WERI-Rb-1 (cell line): ENCODE measurements at regions not wholly inside any gene's neighbourhood (a gene's known extent, or its start where the extent isn't known, plus 50 kb on each side); places are given as distances from the start of the nearest gene placed in this dataset.
"Not testable (repeated sequence)": the region's sequence is repeated elsewhere in the genome, so short reads cannot be mapped to it uniquely, and the experiment has no call there.

ENCODE experiments used
- DNase-seq: peaks from one replicate; pipeline ENCODE4 v3.0.0-alpha.2; 2020
- H3K27ac ChIP-seq: fragments of 250-450 bp; sonication (Bioruptor Pico); 2 replicates; pipeline ENCODE4 v1.5.1; 2020; ENCODE audit warnings: mild to moderate bottlenecking, moderate library complexity
- H3K27me3 ChIP-seq: fragments of 250-450 bp; sonication (Bioruptor Pico); 2 replicates; pipeline ENCODE4 v1.5.1; 2021; ENCODE audit warnings: mild to moderate bottlenecking, low read depth, moderate library complexity; ENCODE audit not compliant: insufficient read depth, severe bottlenecking
- H3K36me3 ChIP-seq: fragments of 250-450 bp; sonication (Bioruptor Pico); 2 replicates; pipeline ENCODE4 v1.5.1; 2020; ENCODE audit warnings: mild to moderate bottlenecking, moderate library complexity
- H3K4me3 ChIP-seq: 2 replicates; pipeline ENCODE4 v1.5.1; 2011; ENCODE audit warnings: low read depth, mild to moderate bottlenecking, control low read depth, low read length
- H3K9me3 ChIP-seq: fragments of 250-450 bp; sonication (Bioruptor Pico); 2 replicates; pipeline ENCODE4 v1.5.1; 2021; ENCODE audit warnings: mild to moderate bottlenecking, moderate library complexity; ENCODE audit not compliant: severe bottlenecking
- CTCF ChIP-seq: IDR thresholded peaks from 2 replicates; pipeline ENCODE4 v1.5.1; 2011; ENCODE audit warnings: low read depth, mild to moderate bottlenecking, control low read depth, inconsistent platforms, low read length

- peaks cover 3% of the 10 kb centered on the region for H3K9me3 ChIP-seq
- no peak for TF ChIP-seq CTCF
- no peak overlapping the region for H3K27ac ChIP-seq
- H3K4me3 ChIP-seq: no peak overlapping the region
- no peaks in the 10 kb centered on the region for H3K27me3 ChIP-seq
- DNase-seq: no peak
- H3K36me3 ChIP-seq: no peaks in the 10 kb centered on the region
Observed at GRCh38 chr4:31851946-31852345, 1131.8 kb downstream of the PCDH7 start.

- peak; percentile 40 for DNase-seq
- no peaks in the 10 kb centered on the region for H3K9me3 ChIP-seq
- H3K27ac ChIP-seq: no peak overlapping the region
- no peaks in the 10 kb centered on the region for H3K36me3 ChIP-seq
- TF ChIP-seq CTCF: no peak
- no peaks in the 10 kb centered on the region for H3K27me3 ChIP-seq
- H3K4me3 ChIP-seq: no peak overlapping the region
Observed at GRCh38 chr4:31877429-31877828, 1157.3 kb downstream of the PCDH7 start.

GRCh38 chr4:31880837-31881236, 1160.7 kb downstream of the PCDH7 start:
- not testable (repeated sequence) for H3K27me3 ChIP-seq, DNase-seq, H3K27ac ChIP-seq, H3K4me3 ChIP-seq, H3K36me3 ChIP-seq, H3K9me3 ChIP-seq

GRCh38 chr4:31896349-31896748, 1176.2 kb downstream of the PCDH7 start:
- Histone ChIP-seq H3K36me3 (no peaks in the 10 kb centered on the region), H3K27ac (no peak overlapping the region), H3K27me3 (no peaks in the 10 kb centered on the region), H3K4me3 (no peak overlapping the region), H3K9me3 (peaks cover 2% of the 10 kb centered on the region)
- no peak for TF ChIP-seq CTCF
- DNase-seq: no peak

GRCh38 chr4:31905363-31905762, 1185.2 kb downstream of the PCDH7 start:
- no peak overlapping the region for H3K4me3 ChIP-seq
- H3K9me3 ChIP-seq: peaks cover 6% of the 10 kb centered on the region
- no peak overlapping the region for H3K27ac ChIP-seq
- no peak for TF ChIP-seq CTCF
- DNase-seq: no peak
- H3K36me3 ChIP-seq: no peaks in the 10 kb centered on the region
- H3K27me3 ChIP-seq: no peaks in the 10 kb centered on the region

GRCh38 chr4:31908261-31908660, 1188.1 kb downstream of the PCDH7 start:
- Histone ChIP-seq H3K27me3 (no peaks in the 10 kb centered on the region), H3K27ac (no peak overlapping the region), H3K9me3 (peaks cover 6% of the 10 kb centered on the region), H3K4me3 (no peak overlapping the region), H3K36me3 (no peaks in the 10 kb centered on the region)
- no peak for TF ChIP-seq CTCF
- no peak for DNase-seq
